HCT116 (cell line): ENCODE measurements at regions not wholly inside any gene's neighbourhood (a gene's known extent, or its start where the extent isn't known, plus 50 kb on each side); places are given as distances from the start of the nearest gene placed in this dataset.

Experiments
- CEBPB ChIP-seq: IDR thresholded peaks from 2 replicates; pipeline ENCODE4 v1.6.1; 2012; ENCODE audit warnings: low read depth
- EZH2 ChIP-seq: fragments of 200-600 bp; sonication (generic); IDR thresholded peaks from 2 replicates; pipeline ENCODE4 v1.6.1; 2017; ENCODE audit warnings: antibody characterized with exemption, mixed run types
- FOSL1 ChIP-seq: IDR thresholded peaks from 2 replicates; pipeline ENCODE4 v1.6.1; 2012; ENCODE audit warnings: low read depth
- POLR2A ChIP-seq: IDR thresholded peaks from 2 replicates; pipeline ENCODE4 v1.7.0; 2011; ENCODE audit warnings: borderline replicate concordance; ENCODE audit not compliant: insufficient read depth, insufficient read length; ENCODE audit errors: extremely low read depth
- POLR2AphosphoS5 ChIP-seq: IDR thresholded peaks from 2 replicates; pipeline ENCODE4 v1.6.1; 2011; ENCODE audit warnings: mild to moderate bottlenecking, low read depth, low read length, moderate library complexity
- RAD21 ChIP-seq: IDR thresholded peaks from 2 replicates; pipeline ENCODE4 v1.6.1; 2012; ENCODE audit warnings: low read depth, mild to moderate bottlenecking
- YY1 ChIP-seq: IDR thresholded peaks from 2 replicates; pipeline ENCODE4 v1.6.1; 2011; ENCODE audit warnings: low read length, low read depth, moderate library complexity, mild to moderate bottlenecking; ENCODE audit not compliant: insufficient replicate concordance; ENCODE audit errors: extremely low read depth
- ZFX ChIP-seq: fragments of 450-650 bp; IDR thresholded peaks from 2 replicates; pipeline ENCODE4 v1.6.1; 2017
- ZNF274 ChIP-seq: fragments of 200-500 bp; sonication (Bioruptor generic); IDR thresholded peaks from 2 replicates; pipeline ENCODE4 v1.6.1; 2014; ENCODE audit warnings: mild to moderate bottlenecking, low read depth, low read length, inconsistent platforms
- TF ChIP-seq, protein P1 (sequence below), 3 experiments: fragments of 200-600 bp in 1 of 3; sonication (generic) in 1 of 3; IDR thresholded peaks in 2 of 3; conservative IDR thresholded peaks in 1 of 3; 2 replicates each; pipeline ENCODE4 v1.5.1; 2012 to 2017; ENCODE audit warnings: low read depth in 2 of 3, low read length in 2 of 3, antibody characterized with exemption in 1 of 3, borderline replicate concordance in 1 of 3, control low read depth in 1 of 3, mild to moderate bottlenecking in 1 of 3, mixed read lengths in 1 of 3, mixed run types in 1 of 3, moderate library complexity in 1 of 3; ENCODE audit not compliant: insufficient read depth in 1 of 3
- TF ChIP-seq, protein P2 (sequence below): IDR thresholded peaks from 2 replicates; pipeline ENCODE4 v1.6.1; 2012
- TF ChIP-seq, protein P3 (sequence below): IDR thresholded peaks from 2 replicates; pipeline ENCODE4 v1.6.1; 2012; ENCODE audit warnings: low read depth

DNA sequence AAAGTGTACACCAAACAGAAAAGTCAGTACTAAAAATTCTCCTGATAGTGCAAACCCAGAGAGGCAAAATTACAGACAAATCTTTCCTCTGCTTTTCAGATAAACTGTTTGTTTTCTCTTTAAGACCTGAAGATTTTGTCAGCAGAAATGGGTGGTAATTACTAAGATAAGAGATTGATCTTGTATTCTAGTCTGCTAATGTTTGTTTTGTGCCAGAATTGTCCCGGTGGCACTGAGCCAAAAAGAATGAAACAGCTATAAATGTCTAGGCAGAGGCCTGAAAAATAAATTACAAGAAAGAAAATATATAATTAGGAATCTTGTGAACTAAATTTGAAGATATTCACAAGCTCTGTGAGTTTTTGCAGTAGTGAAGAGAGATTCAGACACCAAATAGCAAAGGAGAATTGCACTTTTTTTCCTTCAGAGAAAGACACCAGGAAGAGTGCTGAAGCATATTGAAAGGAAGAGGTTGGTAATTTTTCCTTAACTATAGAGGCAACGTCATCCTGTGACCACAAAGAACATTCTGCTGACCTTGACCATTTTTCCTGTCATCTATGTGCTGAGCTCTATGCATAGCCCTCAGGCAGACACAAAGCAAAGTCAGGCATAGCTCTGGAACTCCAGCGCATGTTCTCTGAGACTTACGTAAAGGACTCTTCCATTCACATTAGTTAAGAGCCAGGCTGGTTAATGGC, 314.5 kb upstream of the RASGEF1B start:
- TF ChIP-seq, protein P1, sequence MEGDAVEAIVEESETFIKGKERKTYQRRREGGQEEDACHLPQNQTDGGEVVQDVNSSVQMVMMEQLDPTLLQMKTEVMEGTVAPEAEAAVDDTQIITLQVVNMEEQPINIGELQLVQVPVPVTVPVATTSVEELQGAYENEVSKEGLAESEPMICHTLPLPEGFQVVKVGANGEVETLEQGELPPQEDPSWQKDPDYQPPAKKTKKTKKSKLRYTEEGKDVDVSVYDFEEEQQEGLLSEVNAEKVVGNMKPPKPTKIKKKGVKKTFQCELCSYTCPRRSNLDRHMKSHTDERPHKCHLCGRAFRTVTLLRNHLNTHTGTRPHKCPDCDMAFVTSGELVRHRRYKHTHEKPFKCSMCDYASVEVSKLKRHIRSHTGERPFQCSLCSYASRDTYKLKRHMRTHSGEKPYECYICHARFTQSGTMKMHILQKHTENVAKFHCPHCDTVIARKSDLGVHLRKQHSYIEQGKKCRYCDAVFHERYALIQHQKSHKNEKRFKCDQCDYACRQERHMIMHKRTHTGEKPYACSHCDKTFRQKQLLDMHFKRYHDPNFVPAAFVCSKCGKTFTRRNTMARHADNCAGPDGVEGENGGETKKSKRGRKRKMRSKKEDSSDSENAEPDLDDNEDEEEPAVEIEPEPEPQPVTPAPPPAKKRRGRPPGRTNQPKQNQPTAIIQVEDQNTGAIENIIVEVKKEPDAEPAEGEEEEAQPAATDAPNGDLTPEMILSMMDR (IDR thresholded peaks at IDR 0.05 in 2 of 3, conservative IDR thresholded peaks at IDR 0.05 in 1 of 3; ENCODE audit: borderline replicate concordance in 1 of 3, insufficient read depth in 1 of 3, low read depth in 2 of 3, low read length in 2 of 3): no peak
- TF ChIP-seq RAD21 (no peak), ZNF274 (no peak), POLR2A (no peak), YY1 (no peak), EZH2 (no peak), CEBPB (no peak), FOSL1 (no peak), POLR2AphosphoS5 (no peak), ZFX (no peak)
- TF ChIP-seq, protein P2, sequence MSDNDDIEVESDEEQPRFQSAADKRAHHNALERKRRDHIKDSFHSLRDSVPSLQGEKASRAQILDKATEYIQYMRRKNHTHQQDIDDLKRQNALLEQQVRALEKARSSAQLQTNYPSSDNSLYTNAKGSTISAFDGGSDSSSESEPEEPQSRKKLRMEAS: no peak
- TF ChIP-seq, protein P3, sequence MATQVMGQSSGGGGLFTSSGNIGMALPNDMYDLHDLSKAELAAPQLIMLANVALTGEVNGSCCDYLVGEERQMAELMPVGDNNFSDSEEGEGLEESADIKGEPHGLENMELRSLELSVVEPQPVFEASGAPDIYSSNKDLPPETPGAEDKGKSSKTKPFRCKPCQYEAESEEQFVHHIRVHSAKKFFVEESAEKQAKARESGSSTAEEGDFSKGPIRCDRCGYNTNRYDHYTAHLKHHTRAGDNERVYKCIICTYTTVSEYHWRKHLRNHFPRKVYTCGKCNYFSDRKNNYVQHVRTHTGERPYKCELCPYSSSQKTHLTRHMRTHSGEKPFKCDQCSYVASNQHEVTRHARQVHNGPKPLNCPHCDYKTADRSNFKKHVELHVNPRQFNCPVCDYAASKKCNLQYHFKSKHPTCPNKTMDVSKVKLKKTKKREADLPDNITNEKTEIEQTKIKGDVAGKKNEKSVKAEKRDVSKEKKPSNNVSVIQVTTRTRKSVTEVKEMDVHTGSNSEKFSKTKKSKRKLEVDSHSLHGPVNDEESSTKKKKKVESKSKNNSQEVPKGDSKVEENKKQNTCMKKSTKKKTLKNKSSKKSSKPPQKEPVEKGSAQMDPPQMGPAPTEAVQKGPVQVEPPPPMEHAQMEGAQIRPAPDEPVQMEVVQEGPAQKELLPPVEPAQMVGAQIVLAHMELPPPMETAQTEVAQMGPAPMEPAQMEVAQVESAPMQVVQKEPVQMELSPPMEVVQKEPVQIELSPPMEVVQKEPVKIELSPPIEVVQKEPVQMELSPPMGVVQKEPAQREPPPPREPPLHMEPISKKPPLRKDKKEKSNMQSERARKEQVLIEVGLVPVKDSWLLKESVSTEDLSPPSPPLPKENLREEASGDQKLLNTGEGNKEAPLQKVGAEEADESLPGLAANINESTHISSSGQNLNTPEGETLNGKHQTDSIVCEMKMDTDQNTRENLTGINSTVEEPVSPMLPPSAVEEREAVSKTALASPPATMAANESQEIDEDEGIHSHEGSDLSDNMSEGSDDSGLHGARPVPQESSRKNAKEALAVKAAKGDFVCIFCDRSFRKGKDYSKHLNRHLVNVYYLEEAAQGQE: no peak
